Esophagus mucosa (tissue), 1 donor: ENCODE measurements at regions not wholly inside any gene's neighbourhood (a gene's known extent, or its start where the extent isn't known, plus 50 kb on each side); places are given as distances from the start of the nearest gene placed in this dataset.

ENCODE experiments used
- ATAC-seq: fragments of 200-7000 bp; cut with Tn5 transposase; one replicate; pipeline ENCODE4 v1.9.1; 2020
- donor health status: DM: yes; HTN: yes; CAD: no.

GRCh38 chr10:44089671-44090070, 295.2 kb downstream of the CXCL12 start:
- ATAC-seq: no peak

- ATAC-seq: no peak
Measured at GRCh38 chr10:44087403-44087802, 297.5 kb downstream of the CXCL12 start.

GRCh38 chr10:44083719-44084400, 301.0 kb downstream of the CXCL12 start:
- ATAC-seq: no peak

- ATAC-seq: no peak
Measured at GRCh38 chr10:44071479-44071878, 313.4 kb downstream of the CXCL12 start.

GRCh38 chr10:44070282-44070681, 314.6 kb downstream of the CXCL12 start:
- no peak for ATAC-seq

- ATAC-seq: no peak
Measured at GRCh38 chr10:44069573-44069972, 315.3 kb downstream of the CXCL12 start.

- no peak for ATAC-seq
Measured at GRCh38 chr10:44068716-44069482, 316.0 kb downstream of the CXCL12 start.

GRCh38 chr10:44067432-44067831, 317.5 kb downstream of the CXCL12 start:
- ATAC-seq: no peak

GRCh38 chr10:44066527-44067255, 318.2 kb downstream of the CXCL12 start:
- no peak for ATAC-seq

- no peak for ATAC-seq
Measured at GRCh38 chr10:44065788-44066526, 318.9 kb downstream of the CXCL12 start.

GRCh38 chr10:44064987-44065787, 319.7 kb downstream of the CXCL12 start:
- ATAC-seq: no peak

- ATAC-seq: no peak
Measured at GRCh38 chr10:44064317-44064716, 320.6 kb downstream of the CXCL12 start.

GRCh38 chr10:44063686-44064085, 321.2 kb downstream of the CXCL12 start:
- ATAC-seq: no peak

- no peak for ATAC-seq
Measured at GRCh38 chr10:44060719-44061118, 324.2 kb downstream of the CXCL12 start.

GRCh38 chr10:44060221-44060620, 324.7 kb downstream of the CXCL12 start:
- ATAC-seq: no peak

GRCh38 chr10:44058259-44058658, 326.6 kb downstream of the CXCL12 start:
- ATAC-seq: no peak

- no peak for ATAC-seq
Measured at GRCh38 chr10:44056967-44057805, 327.7 kb downstream of the CXCL12 start.

- no peak for ATAC-seq
Measured at GRCh38 chr10:44056206-44056605, 328.7 kb downstream of the CXCL12 start.

- no peak for ATAC-seq
Measured at GRCh38 chr10:44054046-44054445, 330.9 kb downstream of the CXCL12 start.

- no peak for ATAC-seq
Measured at GRCh38 chr10:44053391-44053790, 331.5 kb downstream of the CXCL12 start.
